ENCODE measurements at regions not wholly inside any gene's neighbourhood (a gene's known extent, or its start where the extent isn't known, plus 50 kb on each side); places are given as distances from the start of the nearest gene placed in this dataset.

GRCh38 chr13:107736731-107737130 lies 478.6 kb downstream of the LIG4 start:
- DNase-seq: no peak

- no peak for DNase-seq
Observed at GRCh38 chr13:107736170-107736569, 479.2 kb downstream of the LIG4 start.

GRCh38 chr13:107734891-107735625 lies 480.3 kb downstream of the LIG4 start:
- no peak for DNase-seq

GRCh38 chr13:107733276-107733675 lies 482.1 kb downstream of the LIG4 start:
- no peak for DNase-seq

GRCh38 chr13:107730813-107731212 lies 484.5 kb downstream of the LIG4 start:
- no peak for DNase-seq

- DNase-seq: no peak
Observed at GRCh38 chr13:107721125-107721869, 494.0 kb downstream of the LIG4 start.

GRCh38 chr13:107716741-107717140 lies 498.6 kb downstream of the LIG4 start:
- DNase-seq: no peak

- DNase-seq: no peak
Observed at GRCh38 chr13:107716241-107716640, 499.1 kb downstream of the LIG4 start.

- no peak for DNase-seq
Observed at GRCh38 chr13:107715496-107715895, 499.8 kb downstream of the LIG4 start.

- no peak for DNase-seq
Observed at GRCh38 chr13:107713314-107713713, 502.0 kb downstream of the LIG4 start.

GRCh38 chr13:107712145-107712860 lies 503.0 kb downstream of the LIG4 start:
- DNase-seq: no peak

GRCh38 chr13:107690181-107690580 lies 525.2 kb downstream of the LIG4 start:
- no peak for DNase-seq

GRCh38 chr13:107685876-107686275 lies 529.5 kb downstream of the LIG4 start:
- no peak for DNase-seq

GRCh38 chr13:107681600-107681999 lies 533.7 kb downstream of the LIG4 start:
- DNase-seq: no peak

GRCh38 chr13:107680115-107680514 lies 535.2 kb downstream of the LIG4 start:
- DNase-seq: no peak

- no peak for DNase-seq
Observed at GRCh38 chr13:107678075-107678689, 537.2 kb downstream of the LIG4 start.

- no peak for DNase-seq
Observed at GRCh38 chr13:107675847-107676550, 539.3 kb downstream of the LIG4 start.

- no peak for DNase-seq
Observed at GRCh38 chr13:107669391-107669993, 545.8 kb downstream of the LIG4 start.

GRCh38 chr13:107665926-107666458 lies 549.3 kb downstream of the LIG4 start:
- DNase-seq: no peak

- DNase-seq: no peak
Observed at GRCh38 chr13:107650081-107650701, 565.1 kb downstream of the LIG4 start.

GRCh38 chr13:107649079-107649478 lies 566.3 kb downstream of the LIG4 start:
- DNase-seq: no peak

Measured in stimulated activated naive CD4-positive, alpha-beta T cell (primary cell).